ENCODE measurements at regions not wholly inside any gene's neighbourhood (a gene's known extent, or its start where the extent isn't known, plus 50 kb on each side); places are given as distances from the start of the nearest gene placed in this dataset.

DNA sequence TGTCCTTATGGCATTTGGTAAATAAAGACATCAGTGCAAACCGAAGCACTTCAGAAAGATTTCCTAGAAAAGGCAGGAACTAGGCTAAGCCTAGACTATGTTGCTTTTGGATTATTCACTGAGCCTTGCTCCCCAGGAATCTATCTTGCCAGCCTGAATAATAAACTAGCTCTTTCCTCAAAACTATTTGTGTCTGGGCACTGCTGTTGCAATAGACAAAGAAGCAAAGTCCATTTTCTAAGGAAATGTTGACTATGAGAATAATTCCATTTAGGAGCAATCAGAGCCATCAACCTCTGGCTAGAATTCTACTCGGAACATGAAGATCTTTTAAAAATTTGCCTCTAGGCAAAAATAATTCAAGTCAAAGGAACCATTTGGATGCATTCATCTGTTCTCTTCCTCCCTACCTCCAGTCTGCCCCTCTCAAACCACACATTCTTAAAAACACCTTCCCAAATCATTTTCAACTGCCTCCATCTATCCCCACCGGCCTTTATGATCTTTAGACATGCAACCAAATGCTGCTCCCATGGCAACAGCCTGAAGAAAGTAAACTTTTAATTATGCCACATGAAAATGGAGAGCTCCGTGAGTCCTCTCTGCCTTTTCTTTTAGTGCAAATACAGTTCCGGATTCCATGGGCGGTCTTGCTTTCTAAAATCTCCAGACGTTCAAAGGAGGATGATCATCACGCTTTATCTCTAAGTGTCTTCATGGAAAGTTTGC lies 61.5 kb upstream of the FZD10 start:
- Histone ChIP-seq H3K4ac (replicated peaks; ENCODE audit: insufficient read length, low read depth, low read length) (no peak overlapping the region), H2AFZ (ENCODE audit: low read length) (no peak overlapping the region), H3K18ac (ENCODE audit: extremely low read depth, low read length) (no peak overlapping the region), H4K5ac (ENCODE audit: insufficient read length, low read depth, low read length) (no peak overlapping the region), H3K23me2 (ENCODE audit: low read depth, low read length) (no peaks in the 10 kb centered on the region), H4K8ac (ENCODE audit: extremely low read depth, insufficient read depth, low read length) (no peak overlapping the region), H3K27me3 (replicated peaks in 1 of 4; ENCODE audit: control insufficient read depth in 3 of 4, extremely low read depth in 1 of 4, insufficient read depth in 3 of 4, low read length in 3 of 4) (peaks cover 0 to 13% (median 2%) of the 10 kb centered on the region in 4 experiments; a peak in 4 of 7 replicates), H3K4me2 (ENCODE audit: insufficient read depth in 1 of 2, low read depth in 2 of 2, low read length in 2 of 2) (no peak overlapping the region), H4K20me1 (replicated peaks in 1 of 2; ENCODE audit: control insufficient read depth in 1 of 2, insufficient read depth in 2 of 2, low read length in 2 of 2) (no peaks in the 10 kb centered on the region), H2BK20ac (ENCODE audit: low read length) (no peak overlapping the region), H3K4me1 (replicated peaks in 1 of 4; ENCODE audit: control insufficient read depth in 3 of 4, insufficient read depth in 4 of 4, low read length in 3 of 4) (peaks cover 0 to 5% (median 2%) of the 10 kb centered on the region in 4 experiments; a peak in 2 of 7 replicates), H3K14ac (ENCODE audit: insufficient read length) (no peak overlapping the region), H3K9ac (replicated peaks in 1 of 4; ENCODE audit: extremely low read depth in 1 of 4, low read depth in 3 of 4, low read length in 3 of 4) (no peak overlapping the region), H3K23ac (ENCODE audit: insufficient read length) (no peak overlapping the region), H3K9me3 (ENCODE audit: insufficient read depth in 2 of 2, low read depth in 1 of 2, low read length in 1 of 2) (no peaks in the 10 kb centered on the region), H2AK5ac (ENCODE audit: low read depth, low read length) (no peak overlapping the region), H3K27ac (ENCODE audit: low read depth, low read length) (no peak overlapping the region), H2BK15ac (ENCODE audit: low read length) (no peak overlapping the region), H3K56ac (replicated peaks; ENCODE audit: insufficient read length, low read depth, low read length) (no peak overlapping the region), H2BK12ac (ENCODE audit: low read depth, low read length) (no peak overlapping the region), H4K91ac (replicated peaks; ENCODE audit: insufficient read length, low read length) (no peak overlapping the region), H3K4me3 (ENCODE audit: extremely low read depth in 1 of 4, insufficient read depth in 2 of 4, low read depth in 3 of 4, low read length in 4 of 4) (no peak overlapping the region), H3K36me3 (ENCODE audit: control insufficient read depth in 2 of 4, insufficient read depth in 4 of 4, low read length in 3 of 4) (no peaks in the 10 kb centered on the region), H2BK120ac (replicated peaks; ENCODE audit: low read depth, low read length) (no peak overlapping the region), H2BK5ac (ENCODE audit: low read depth, low read length) (no peak overlapping the region), H3K79me2 (ENCODE audit: control insufficient read depth in 1 of 2, insufficient read depth in 2 of 2, low read length in 2 of 2) (no peaks in the 10 kb centered on the region), H3K79me1 (ENCODE audit: low read depth, low read length) (no peaks in the 10 kb centered on the region)
- DNase-seq (ENCODE audit: low read depth in 1 of 2, low spot score in 2 of 2) (no peak), FAIRE-seq (no peak)
- POLR2A ChIA-PET (ENCODE audit: partially characterized antibody), result no interaction called here
- CTCF ChIA-PET (ENCODE audit: partially characterized antibody), result interaction anchor here (0.7 to 2.4 kb wide), 7 partner anchors 8 to 211 kb away, joined by 3 to 9 read pairs (median 4); no protein-coding TSS in a partner anchor
- 84 to 100% methylated on average over 1 to 8 of the region's 8 CpGs for WGBS, 2 experiments (ENCODE audit: extremely low coverage in 1 of 2, insufficient coverage in 1 of 2, insufficient read length in 1 of 2, insufficient replicate concordance in 2 of 2, low coverage in 1 of 2, low lambda C conversion rate in 2 of 2, missing lambda C conversion rate in 1 of 2)
- TF ChIP-seq, protein P1, sequence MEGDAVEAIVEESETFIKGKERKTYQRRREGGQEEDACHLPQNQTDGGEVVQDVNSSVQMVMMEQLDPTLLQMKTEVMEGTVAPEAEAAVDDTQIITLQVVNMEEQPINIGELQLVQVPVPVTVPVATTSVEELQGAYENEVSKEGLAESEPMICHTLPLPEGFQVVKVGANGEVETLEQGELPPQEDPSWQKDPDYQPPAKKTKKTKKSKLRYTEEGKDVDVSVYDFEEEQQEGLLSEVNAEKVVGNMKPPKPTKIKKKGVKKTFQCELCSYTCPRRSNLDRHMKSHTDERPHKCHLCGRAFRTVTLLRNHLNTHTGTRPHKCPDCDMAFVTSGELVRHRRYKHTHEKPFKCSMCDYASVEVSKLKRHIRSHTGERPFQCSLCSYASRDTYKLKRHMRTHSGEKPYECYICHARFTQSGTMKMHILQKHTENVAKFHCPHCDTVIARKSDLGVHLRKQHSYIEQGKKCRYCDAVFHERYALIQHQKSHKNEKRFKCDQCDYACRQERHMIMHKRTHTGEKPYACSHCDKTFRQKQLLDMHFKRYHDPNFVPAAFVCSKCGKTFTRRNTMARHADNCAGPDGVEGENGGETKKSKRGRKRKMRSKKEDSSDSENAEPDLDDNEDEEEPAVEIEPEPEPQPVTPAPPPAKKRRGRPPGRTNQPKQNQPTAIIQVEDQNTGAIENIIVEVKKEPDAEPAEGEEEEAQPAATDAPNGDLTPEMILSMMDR (IDR thresholded peaks at IDR 0.05; ENCODE audit: control extremely low read depth in 1 of 3, insufficient read depth in 1 of 3, low read depth in 1 of 3, low read length in 3 of 3), result no peak
- TF ChIP-seq TBP (IDR thresholded peaks at IDR 0.05; ENCODE audit: low read depth, low read length) (no peak), GABPA (IDR thresholded peaks at IDR 0.05; ENCODE audit: borderline replicate concordance, insufficient read depth, low read length) (no peak), EP300 (IDR thresholded peaks at IDR 0.05; ENCODE audit: borderline replicate concordance in 1 of 2, low read depth in 2 of 2, low read length in 2 of 2) (no peak), PHF8 (conservative IDR thresholded peaks at IDR 0.05; ENCODE audit: low read depth, low read length) (no peak), BCL11A (IDR thresholded peaks at IDR 0.05; ENCODE audit: low read depth in 2 of 2, low read length in 2 of 2) (no peak), SIRT6 (IDR thresholded peaks at IDR 0.05; ENCODE audit: low read length) (no peak), TAF7 (optimal IDR thresholded peaks at IDR 0.05; ENCODE audit: borderline replicate concordance, low read depth, low read length) (no peak), HDAC6 (IDR thresholded peaks at IDR 0.05; ENCODE audit: low read depth, low read length) (no peak), CEBPB (IDR thresholded peaks at IDR 0.05; ENCODE audit: low read depth, low read length) (no peak), KDM1A (IDR thresholded peaks at IDR 0.05; ENCODE audit: borderline replicate concordance, low read length) (no peak)

Data from H1 (cell line).